Sigmoid colon (tissue), 6 donors: ENCODE measurements at regions not wholly inside any gene's neighbourhood (a gene's known extent, or its start where the extent isn't known, plus 50 kb on each side); places are given as distances from the start of the nearest gene placed in this dataset.

Source experiments
- DNase-seq: peaks from one replicate; pipeline ENCODE4 v3.0.0-alpha.2; 2019
- H3K27ac ChIP-seq, 4 donors: fragments of 200-600 bp; sonication (generic); one replicate each; pipeline ENCODE4 v1.5.1; 2016 to 2019; ENCODE audit warnings: mild to moderate bottlenecking in 1 of 4
- H3K27me3 ChIP-seq, 3 donors: fragments of 200-600 bp; sonication (generic); one replicate each; pipeline ENCODE4 v1.5.1; 2019; ENCODE audit warnings: mild to moderate bottlenecking in 1 of 3
- H3K36me3 ChIP-seq, 4 donors: fragments of 200-600 bp; sonication (generic); one replicate each; pipeline ENCODE4 v1.5.1; 2016 to 2019
- H3K4me1 ChIP-seq, 4 donors: fragments of 200-600 bp; sonication (generic); one replicate each; pipeline ENCODE4 v1.5.1; 2017 to 2019
- H3K4me3 ChIP-seq, 4 donors: fragments of 200-600 bp; sonication (generic); one replicate each; pipeline ENCODE4 v1.5.1; 2017 to 2019; ENCODE audit warnings: mild to moderate bottlenecking in 2 of 4, moderate library complexity in 1 of 4
- H3K9me3 ChIP-seq, 4 donors: fragments of 200-600 bp in 3 of 4; sonication (generic) in 3 of 4; one replicate each; pipeline versions ENCODE4 v1.5.1 to v1.6.1; 2013 to 2019
- EP300 ChIP-seq, 4 donors: sonication (generic); formaldehyde crosslinking; IDR thresholded peaks; one replicate each; pipeline ENCODE4 v1.6.1; 2017; ENCODE audit warnings: antibody characterized with exemption in 4 of 4
- POLR2A ChIP-seq, 2 donors: fragments of 450-650 bp; IDR thresholded peaks; one replicate each; pipeline ENCODE4 v1.6.1; 2016; ENCODE audit warnings: antibody characterized with exemption in 2 of 2, mild to moderate bottlenecking in 2 of 2, moderate library complexity in 2 of 2
- POLR2AphosphoS5 ChIP-seq, 4 donors: sonication (generic); formaldehyde crosslinking; IDR thresholded peaks; one replicate each; pipeline ENCODE4 v1.6.1; 2017; ENCODE audit warnings: antibody characterized with exemption in 4 of 4
- WGBS, 2 donors: extraction: QIAGEN DNeasy Blood & Tissue Kit; methylation state at CpG; one replicate each; pipeline ENCODE4 v1.1.7; 2013; 5-methylcytosine and 5-hydroxymethylcytosine counted together
- intact Hi-C: fragments of 100-400 bp; cut with DNase I; formaldehyde crosslinking; loops from one replicate; pipeline ENCODE4 v1.15.1; 2023
- TF ChIP-seq, protein P1 (sequence below), 4 experiments: fragments of 450-650 bp in 3 of 4; fragments of 200-600 bp in 1 of 4; IDR thresholded peaks; one replicate each; pipeline ENCODE4 v1.5.1; 2016 to 2019; ENCODE audit warnings: antibody characterized with exemption in 4 of 4, mild to moderate bottlenecking in 3 of 4, moderate library complexity in 2 of 4
- donor health status: healthy with polysubstance abuse.
- donor health status: healthy.

DNA sequence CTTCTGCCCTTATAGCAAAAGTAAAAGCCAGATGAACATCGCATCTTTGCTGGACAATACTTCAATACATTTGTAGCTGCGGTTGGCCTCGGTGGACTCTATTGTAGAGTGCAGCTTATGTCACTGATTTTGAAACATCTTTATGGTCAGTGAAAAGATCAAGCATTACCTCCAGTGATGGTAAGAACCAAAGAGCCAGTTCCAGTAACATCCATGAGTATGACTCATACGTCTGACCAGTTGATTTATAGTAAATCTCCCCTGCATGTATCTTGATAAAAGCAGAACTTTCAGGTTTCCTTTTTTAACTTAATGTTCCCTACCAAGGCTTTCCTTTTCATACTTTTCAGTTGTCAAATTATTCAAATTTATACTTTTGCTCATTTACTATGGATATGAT lies 119.2 kb upstream of the HNRNPA3 start:
- 91 to 93% methylated on average over 4 of the region's 4 CpGs for WGBS, 2 donors

DNA sequence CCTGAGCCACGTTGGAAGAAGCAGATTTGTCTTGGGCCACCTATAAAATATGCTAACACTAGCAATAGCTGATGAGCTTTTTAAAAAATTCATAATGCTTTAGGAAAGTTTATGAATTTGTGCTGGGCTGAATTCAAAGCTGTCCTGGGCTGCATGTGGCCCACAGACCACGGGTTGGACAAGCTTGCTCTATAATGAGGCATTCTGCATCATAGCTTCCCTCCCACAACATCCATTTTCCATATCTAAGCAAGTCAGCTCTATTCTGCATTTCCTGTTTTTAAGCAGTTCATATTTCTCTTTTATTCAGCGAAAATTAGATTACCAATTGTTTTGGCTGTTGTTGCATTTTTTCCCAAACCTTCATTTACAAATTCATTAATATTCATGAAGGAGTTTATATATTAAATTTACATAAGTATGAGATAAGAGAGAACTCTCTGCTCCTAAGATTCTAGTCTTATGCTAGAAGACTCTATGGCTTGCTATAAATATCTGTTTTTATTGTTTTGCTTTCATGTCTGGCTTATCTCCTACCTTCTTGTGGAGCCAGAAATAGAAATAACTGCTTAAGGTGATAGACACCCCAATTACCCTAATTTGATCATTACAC lies 114.5 kb upstream of the HNRNPA3 start:
- no peaks in the 10 kb centered on the region for H3K27me3 ChIP-seq
- DNase-seq, result no peak
- intact Hi-C loops, result no loop called here
- no peak overlapping the region for H3K27ac ChIP-seq
- H3K4me3 ChIP-seq, result no peak overlapping the region
- WGBS, 2 donors, result 61 to 73% methylated on average over 3 of the region's 3 CpGs
- H3K4me1 ChIP-seq, result no peaks in the 10 kb centered on the region
- H3K9me3 ChIP-seq, result no peaks in the 10 kb centered on the region
- no peaks in the 10 kb centered on the region for H3K36me3 ChIP-seq
- TF ChIP-seq, protein P1, sequence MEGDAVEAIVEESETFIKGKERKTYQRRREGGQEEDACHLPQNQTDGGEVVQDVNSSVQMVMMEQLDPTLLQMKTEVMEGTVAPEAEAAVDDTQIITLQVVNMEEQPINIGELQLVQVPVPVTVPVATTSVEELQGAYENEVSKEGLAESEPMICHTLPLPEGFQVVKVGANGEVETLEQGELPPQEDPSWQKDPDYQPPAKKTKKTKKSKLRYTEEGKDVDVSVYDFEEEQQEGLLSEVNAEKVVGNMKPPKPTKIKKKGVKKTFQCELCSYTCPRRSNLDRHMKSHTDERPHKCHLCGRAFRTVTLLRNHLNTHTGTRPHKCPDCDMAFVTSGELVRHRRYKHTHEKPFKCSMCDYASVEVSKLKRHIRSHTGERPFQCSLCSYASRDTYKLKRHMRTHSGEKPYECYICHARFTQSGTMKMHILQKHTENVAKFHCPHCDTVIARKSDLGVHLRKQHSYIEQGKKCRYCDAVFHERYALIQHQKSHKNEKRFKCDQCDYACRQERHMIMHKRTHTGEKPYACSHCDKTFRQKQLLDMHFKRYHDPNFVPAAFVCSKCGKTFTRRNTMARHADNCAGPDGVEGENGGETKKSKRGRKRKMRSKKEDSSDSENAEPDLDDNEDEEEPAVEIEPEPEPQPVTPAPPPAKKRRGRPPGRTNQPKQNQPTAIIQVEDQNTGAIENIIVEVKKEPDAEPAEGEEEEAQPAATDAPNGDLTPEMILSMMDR (IDR thresholded peaks at IDR 0.05), result no peak
- TF ChIP-seq EP300 (IDR thresholded peaks at IDR 0.05) (no peak), POLR2AphosphoS5 (IDR thresholded peaks at IDR 0.05) (no peak), POLR2A (IDR thresholded peaks at IDR 0.05) (no peak)

More for the DNA sequence above, 119.2 kb upstream of the HNRNPA3 start:
- TF ChIP-seq POLR2A (IDR thresholded peaks at IDR 0.05) (no peak), EP300 (IDR thresholded peaks at IDR 0.05) (no peak), POLR2AphosphoS5 (IDR thresholded peaks at IDR 0.05) (no peak)
- TF ChIP-seq, protein P1 (IDR thresholded peaks at IDR 0.05), result no peak
- no peak overlapping the region for H3K27ac ChIP-seq
- no peaks in the 10 kb centered on the region for H3K27me3 ChIP-seq
- intact Hi-C loops, result no loop called here
- no peak overlapping the region for H3K4me3 ChIP-seq
- no peak for DNase-seq
- no peaks in the 10 kb centered on the region for H3K4me1 ChIP-seq
- no peaks in the 10 kb centered on the region for H3K9me3 ChIP-seq
- H3K36me3 ChIP-seq, result no peaks in the 10 kb centered on the region

DNA sequence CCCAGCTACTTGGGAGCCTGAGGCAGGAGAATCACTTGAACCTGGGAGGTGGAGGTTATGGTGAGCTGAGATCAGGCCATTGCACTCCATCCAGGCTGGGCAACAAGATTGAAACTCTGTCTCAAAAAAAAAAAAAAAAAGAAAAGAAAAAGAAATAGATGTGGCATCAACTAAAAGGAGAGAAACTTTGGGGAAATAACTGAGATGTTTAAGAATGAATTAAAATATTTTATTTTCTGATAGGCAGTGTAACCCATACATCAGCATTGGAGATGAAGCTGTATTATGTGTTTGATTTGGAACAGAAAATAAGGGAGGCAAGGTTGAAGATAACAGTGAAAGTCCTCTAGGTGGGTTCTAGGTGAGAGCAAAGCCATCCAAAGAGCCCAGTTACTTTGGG lies 110.7 kb upstream of the HNRNPA3 start:
- H3K36me3 ChIP-seq, result no peaks in the 10 kb centered on the region
- TF ChIP-seq POLR2AphosphoS5 (IDR thresholded peaks at IDR 0.05), result no peak
- TF ChIP-seq POLR2A (IDR thresholded peaks at IDR 0.05), result no peak
- no peak for TF ChIP-seq EP300 (IDR thresholded peaks at IDR 0.05)
- TF ChIP-seq, protein P1 (IDR thresholded peaks at IDR 0.05), result no peak
- no peaks in the 10 kb centered on the region for H3K4me1 ChIP-seq
- H3K4me3 ChIP-seq, result no peak overlapping the region
- intact Hi-C loops, result no loop called here
- H3K27me3 ChIP-seq, result no peaks in the 10 kb centered on the region
- no peak overlapping the region for H3K27ac ChIP-seq
- no peaks in the 10 kb centered on the region for H3K9me3 ChIP-seq
- no peak for DNase-seq

DNA sequence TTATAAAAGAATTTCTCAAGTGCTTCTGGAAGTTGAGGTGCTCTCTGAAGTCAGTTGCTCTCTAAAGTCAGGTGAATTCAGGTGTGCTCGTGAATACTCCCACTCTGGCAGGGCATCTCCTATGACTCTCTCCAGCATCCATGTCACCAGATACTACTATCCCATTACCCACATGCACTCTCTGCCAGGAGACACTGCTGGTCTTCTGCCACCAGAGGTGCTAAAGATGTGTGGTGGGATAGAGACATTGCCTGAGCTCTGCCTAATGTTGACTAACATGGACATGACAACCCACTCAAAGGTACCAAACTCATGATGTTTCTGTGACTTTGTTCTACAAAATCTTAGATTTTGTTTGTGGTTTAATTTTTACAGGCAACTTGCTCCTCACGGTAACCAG lies 106.4 kb upstream of the HNRNPA3 start:
- Histone ChIP-seq H3K27ac (no peak overlapping the region), H3K27me3 (no peaks in the 10 kb centered on the region), H3K36me3 (no peaks in the 10 kb centered on the region), H3K9me3 (no peaks in the 10 kb centered on the region), H3K4me3 (no peak overlapping the region), H3K4me1 (no peaks in the 10 kb centered on the region)
- intact Hi-C loops, result no loop called here
- TF ChIP-seq, protein P1 (IDR thresholded peaks at IDR 0.05), result no peak
- no peak for TF ChIP-seq POLR2AphosphoS5 (IDR thresholded peaks at IDR 0.05)
- TF ChIP-seq POLR2A (IDR thresholded peaks at IDR 0.05), result no peak
- no peak for TF ChIP-seq EP300 (IDR thresholded peaks at IDR 0.05)
- DNase-seq, result no peak
- 88 to 95% methylated on average over 2 of the region's 2 CpGs for WGBS, 2 donors

DNA sequence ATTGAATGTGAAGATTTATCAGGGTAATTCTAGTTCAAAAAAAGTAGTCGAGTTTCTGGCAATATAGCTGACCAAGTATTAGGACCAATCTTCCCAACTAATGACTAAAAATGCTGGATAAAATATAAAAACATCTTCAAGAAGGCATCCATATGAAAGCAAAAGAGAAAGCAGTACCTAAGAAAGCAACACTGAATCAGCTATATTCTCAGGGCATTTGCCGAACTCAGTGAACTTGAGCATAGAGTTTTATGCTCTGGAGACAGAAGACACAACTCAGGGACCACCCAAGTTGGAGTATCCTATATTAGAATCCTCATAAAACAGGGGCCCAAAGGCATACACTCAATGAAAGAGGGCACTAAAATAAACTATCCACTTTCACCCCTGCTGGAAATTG lies 103.7 kb upstream of the HNRNPA3 start:
- intact Hi-C loops, result no loop called here
- H3K27ac ChIP-seq, result no peak overlapping the region
- H3K4me3 ChIP-seq, result no peak overlapping the region
- DNase-seq, result no peak
- TF ChIP-seq EP300 (IDR thresholded peaks at IDR 0.05), result no peak
- TF ChIP-seq POLR2A (IDR thresholded peaks at IDR 0.05), result no peak
- no peak for TF ChIP-seq POLR2AphosphoS5 (IDR thresholded peaks at IDR 0.05)
- TF ChIP-seq, protein P1 (IDR thresholded peaks at IDR 0.05), result no peak
- no peaks in the 10 kb centered on the region for H3K9me3 ChIP-seq
- H3K4me1 ChIP-seq, result no peaks in the 10 kb centered on the region
- WGBS, 2 donors, result 66 to 72% methylated on average over 2 of the region's 2 CpGs
- no peaks in the 10 kb centered on the region for H3K27me3 ChIP-seq
- H3K36me3 ChIP-seq, result no peaks in the 10 kb centered on the region
